PC-3 (cell line): ENCODE measurements at regions not wholly inside any gene's neighbourhood (a gene's known extent, or its start where the extent isn't known, plus 50 kb on each side); places are given as distances from the start of the nearest gene placed in this dataset.

Experiments used
- ATAC-seq: fragments of 200-7000 bp; cut with Tn5 transposase; 2 replicates; pipeline ENCODE4 v1.9.1; 2020; ENCODE audit warnings: mild to moderate bottlenecking, moderate library complexity
- BruUV-seq: library from RNA; stranded (reverse); fragments of 400-500 nt; replicated peaks from 2 replicates; lab custom pipeline; 2021; lab: Mats Ljungman, UMichigan
- CTCF ChIA-PET: fragments of 300-600 bp; sonication (Branson Sonifier 250); formaldehyde crosslinking; loops from one replicate; lab custom pipeline; 2022; ENCODE audit warnings: antibody characterized with exemption; lab: Charles Lee
- POLR2A ChIA-PET: fragments of 300-600 bp; sonication (Branson Sonifier 250); formaldehyde crosslinking; loops from one replicate; lab custom pipeline; 2022; ENCODE audit warnings: antibody characterized with exemption; ENCODE audit not compliant: unreplicated experiment; lab: Charles Lee
- DNase-seq: peaks from one replicate; pipeline ENCODE4 v3.0.0-alpha.2; 2015
- H2AFZ ChIP-seq: fragments of 300-600 bp; sonication (generic); 2 replicates; pipeline ENCODE4 v1.6.0; 2016; ENCODE audit warnings: antibody characterized with exemption, low read length
- H3F3A ChIP-seq: fragments of 300-600 bp; sonication (generic); one replicate; pipeline ENCODE4 v1.6.0; 2017; ENCODE audit warnings: antibody characterized with exemption, low read length, control low read depth, mild to moderate bottlenecking; ENCODE audit not compliant: unreplicated experiment
- H3K27ac ChIP-seq: fragments of 300-600 bp; sonication (generic); 2 replicates; pipeline ENCODE4 v1.5.1; 2016; ENCODE audit warnings: mild to moderate bottlenecking, low read length
- H3K27me3 ChIP-seq: fragments of 300-600 bp; sonication (generic); 2 replicates; pipeline ENCODE4 v1.6.1; 2016; ENCODE audit warnings: low read length, mixed read lengths
- H3K36me3 ChIP-seq: fragments of 300-600 bp; sonication (generic); 2 replicates; pipeline ENCODE4 v1.6.1; 2016; ENCODE audit warnings: low read depth, mixed run types, low read length, mixed read lengths
- H3K4me1 ChIP-seq: fragments of 300-600 bp; sonication (generic); 2 replicates; pipeline ENCODE4 v1.5.1; 2016; ENCODE audit warnings: low read length; ENCODE audit not compliant: insufficient read depth
- H3K4me2 ChIP-seq: fragments of 300-600 bp; sonication (generic); 2 replicates; pipeline ENCODE4 v1.6.0; 2016; ENCODE audit warnings: low read length
- H3K4me3 ChIP-seq: fragments of 300-600 bp; sonication (generic); 2 replicates; pipeline ENCODE4 v1.5.1; 2016; ENCODE audit warnings: mild to moderate bottlenecking, low read length, mixed read lengths
- H3K79me2 ChIP-seq: fragments of 300-600 bp; sonication (generic); 2 replicates; pipeline ENCODE4 v1.6.1; 2017; ENCODE audit warnings: low read length, mixed read lengths
- H3K9ac ChIP-seq: fragments of 300-600 bp; sonication (generic); 2 replicates; pipeline ENCODE4 v1.6.0; 2016; ENCODE audit warnings: mild to moderate bottlenecking, low read length
- H3K9me2 ChIP-seq: fragments of 300-600 bp; sonication (generic); replicated peaks from 2 replicates; pipeline ENCODE4 v1.6.1; 2016; ENCODE audit warnings: mixed run types, low read length, mixed read lengths
- H3K9me3 ChIP-seq: fragments of 300-600 bp; sonication (generic); 2 replicates; pipeline ENCODE4 v1.6.1; 2016; ENCODE audit warnings: low read length, mixed read lengths
- H4K20me1 ChIP-seq: fragments of 300-600 bp; sonication (generic); 2 replicates; pipeline ENCODE4 v1.6.1; 2016; ENCODE audit warnings: low read length, mixed read lengths
- CTCF ChIP-seq: fragments of 300-600 bp; sonication (generic); conservative IDR thresholded peaks from 2 replicates; pipeline ENCODE4 v1.5.1; 2017; ENCODE audit warnings: antibody characterized with exemption, low read depth, mild to moderate bottlenecking, low read length
- EZH2 ChIP-seq: fragments of 300-600 bp; sonication (generic); IDR thresholded peaks from one replicate; pipeline ENCODE4 v1.6.1; 2017; ENCODE audit warnings: antibody characterized with exemption, mild to moderate bottlenecking, low read length; ENCODE audit not compliant: unreplicated experiment
- EZH2phosphoT487 ChIP-seq: fragments of 300-600 bp; sonication (generic); IDR thresholded peaks from 2 replicates; pipeline ENCODE4 v1.6.1; 2018; ENCODE audit warnings: mild to moderate bottlenecking, antibody characterized with exemption, low read length, borderline replicate concordance
- intact Hi-C: fragments of 100-400 bp; cut with micrococcal nuclease; formaldehyde crosslinking; loops from 2 replicates; pipeline ENCODE4 v1.9.0; 2023

- no peak for DNase-seq
- H3K27ac ChIP-seq = no peak overlapping the region
- H3K9me2 ChIP-seq = no peaks in the 10 kb centered on the region
- ChIA-PET POLR2A (no interaction called here), CTCF (no interaction called here)
- no peaks in the 10 kb centered on the region for H4K20me1 ChIP-seq
- no TSS peak for BruUV-seq
- intact Hi-C loops = no loop called here
- H3K9ac ChIP-seq = no peak overlapping the region
- ATAC-seq = no peak
- TF ChIP-seq EZH2 (no peak), EZH2phosphoT487 (no peak), CTCF (no peak)
- no peak overlapping the region for H3K4me2 ChIP-seq
- no peaks in the 10 kb centered on the region for H3K79me2 ChIP-seq
- no peak overlapping the region for H3K4me3 ChIP-seq
- no peak overlapping the region for H2AFZ ChIP-seq
- no peaks in the 10 kb centered on the region for H3K36me3 ChIP-seq
- no peaks in the 10 kb centered on the region for H3F3A ChIP-seq
- no peaks in the 10 kb centered on the region for H3K4me1 ChIP-seq
- H3K9me3 ChIP-seq = no peaks in the 10 kb centered on the region
- H3K27me3 ChIP-seq = no peaks in the 10 kb centered on the region
Observed at GRCh38 chr19:28840891-28841290, 372.1 kb downstream of the UQCRFS1 start.

DNA sequence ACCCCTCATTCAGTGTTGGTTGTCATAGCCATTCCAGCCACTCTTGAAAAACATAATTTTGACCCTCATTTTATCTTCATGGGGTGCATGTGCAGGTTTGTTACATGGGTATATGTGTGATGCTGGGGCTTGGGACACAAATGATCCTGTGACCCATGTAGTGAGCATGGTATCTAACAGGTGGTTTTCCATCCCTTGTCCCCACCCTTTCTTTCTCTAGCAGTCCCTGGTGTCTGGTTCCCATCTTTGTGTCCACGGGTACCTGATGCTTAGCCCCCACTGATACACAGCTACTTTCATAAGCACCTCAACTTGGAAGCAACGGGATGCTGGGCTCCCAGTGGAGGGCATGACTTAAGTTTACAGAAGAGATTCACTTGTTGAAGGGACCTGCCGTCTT is 373.5 kb downstream of the UQCRFS1 start:
- H3F3A ChIP-seq = no peaks in the 10 kb centered on the region
- H3K27me3 ChIP-seq = no peaks in the 10 kb centered on the region
- no peak overlapping the region for H3K4me3 ChIP-seq
- ChIA-PET CTCF (no interaction called here), POLR2A (no interaction called here)
- no peaks in the 10 kb centered on the region for H3K9me3 ChIP-seq
- no peak for ATAC-seq
- H3K9ac ChIP-seq = no peak overlapping the region
- H2AFZ ChIP-seq = no peak overlapping the region
- TF ChIP-seq CTCF = no peak
- no peak for TF ChIP-seq EZH2
- TF ChIP-seq EZH2phosphoT487 = no peak
- H3K4me2 ChIP-seq = no peak overlapping the region
- intact Hi-C loops = no loop called here
- no peaks in the 10 kb centered on the region for H3K4me1 ChIP-seq
- no peaks in the 10 kb centered on the region for H4K20me1 ChIP-seq
- no peaks in the 10 kb centered on the region for H3K79me2 ChIP-seq
- H3K27ac ChIP-seq = no peak overlapping the region
- BruUV-seq = no TSS peak
- H3K36me3 ChIP-seq = no peaks in the 10 kb centered on the region
- DNase-seq = no peak
- H3K9me2 ChIP-seq = no peaks in the 10 kb centered on the region

GRCh38 chr19:28838909-28839308 is 374.0 kb downstream of the UQCRFS1 start:
- H3F3A ChIP-seq = no peaks in the 10 kb centered on the region
- H3K4me3 ChIP-seq = no peak overlapping the region
- no TSS peak for BruUV-seq
- H3K4me1 ChIP-seq = no peaks in the 10 kb centered on the region
- H2AFZ ChIP-seq = no peak overlapping the region
- no peaks in the 10 kb centered on the region for H3K36me3 ChIP-seq
- TF ChIP-seq EZH2 (no peak), EZH2phosphoT487 (no peak), CTCF (no peak)
- H3K27ac ChIP-seq = no peak overlapping the region
- H3K79me2 ChIP-seq = no peaks in the 10 kb centered on the region
- H3K9me3 ChIP-seq = no peaks in the 10 kb centered on the region
- intact Hi-C loops = no loop called here
- ATAC-seq (no peak), DNase-seq (no peak)
- H3K27me3 ChIP-seq = no peaks in the 10 kb centered on the region
- H3K9me2 ChIP-seq = no peaks in the 10 kb centered on the region
- H4K20me1 ChIP-seq = no peaks in the 10 kb centered on the region
- H3K9ac ChIP-seq = no peak overlapping the region
- ChIA-PET CTCF (no interaction called here), POLR2A (no interaction called here)
- H3K4me2 ChIP-seq = no peak overlapping the region
